HS-5 (cell line): ENCODE measurements at regions not wholly inside any gene's neighbourhood (a gene's known extent, or its start where the extent isn't known, plus 50 kb on each side); places are given as distances from the start of the nearest gene placed in this dataset.

ENCODE experiments used
- DNase-seq: peaks from one replicate; pipeline ENCODE4 v3.0.0-alpha.2; 2012; ENCODE audit warnings: low read depth

GRCh38 chr22:27625769-27626674, 175.5 kb downstream of the MN1 start:
- no peak for DNase-seq

GRCh38 chr22:27626675-27627443, 174.7 kb downstream of the MN1 start:
- no peak for DNase-seq

- DNase-seq: no peak
These were observed 174.1 kb downstream of the MN1 start for GRCh38 chr22:27627444-27627833.

- DNase-seq: no peak
These were observed 173.7 kb downstream of the MN1 start for GRCh38 chr22:27627901-27628300.

- DNase-seq: no peak
These were observed 173.2 kb downstream of the MN1 start for GRCh38 chr22:27628341-27628740.

GRCh38 chr22:27628891-27629631, 172.5 kb downstream of the MN1 start:
- DNase-seq: no peak

- DNase-seq: no peak
These were observed 171.5 kb downstream of the MN1 start for GRCh38 chr22:27629908-27630673.

GRCh38 chr22:27630754-27631153, 170.8 kb downstream of the MN1 start:
- no peak for DNase-seq

GRCh38 chr22:27631641-27632040, 169.9 kb downstream of the MN1 start:
- DNase-seq: no peak

- DNase-seq: no peak
These were observed 168.9 kb downstream of the MN1 start for GRCh38 chr22:27632451-27633295.

- DNase-seq: no peak
These were observed 168.2 kb downstream of the MN1 start for GRCh38 chr22:27633296-27633871.

- DNase-seq: no peak
These were observed 167.4 kb downstream of the MN1 start for GRCh38 chr22:27634043-27634740.

GRCh38 chr22:27635435-27635834, 166.1 kb downstream of the MN1 start:
- no peak for DNase-seq

GRCh38 chr22:27635852-27636251, 165.7 kb downstream of the MN1 start:
- DNase-seq: no peak

GRCh38 chr22:27636716-27637508, 164.6 kb downstream of the MN1 start:
- DNase-seq: no peak

GRCh38 chr22:27637604-27638003, 164.0 kb downstream of the MN1 start:
- DNase-seq: no peak

GRCh38 chr22:27638329-27639233, 163.0 kb downstream of the MN1 start:
- DNase-seq: no peak
